PC-9 (cell line): ENCODE measurements at regions not wholly inside any gene's neighbourhood (a gene's known extent, or its start where the extent isn't known, plus 50 kb on each side); places are given as distances from the start of the nearest gene placed in this dataset.

ENCODE experiments used
- EZH2 ChIP-seq: fragments of 200-600 bp; sonication (generic); IDR thresholded peaks from 2 replicates; pipeline ENCODE4 v1.8.0; 2017; ENCODE audit warnings: antibody characterized with exemption, low read depth
- TF ChIP-seq, protein P1 (sequence below): fragments of 200-600 bp; sonication (generic); conservative IDR thresholded peaks from 2 replicates; pipeline ENCODE4 v1.6.1; 2017; ENCODE audit warnings: mixed run types, antibody characterized with exemption, mild to moderate bottlenecking, moderate library complexity

DNA sequence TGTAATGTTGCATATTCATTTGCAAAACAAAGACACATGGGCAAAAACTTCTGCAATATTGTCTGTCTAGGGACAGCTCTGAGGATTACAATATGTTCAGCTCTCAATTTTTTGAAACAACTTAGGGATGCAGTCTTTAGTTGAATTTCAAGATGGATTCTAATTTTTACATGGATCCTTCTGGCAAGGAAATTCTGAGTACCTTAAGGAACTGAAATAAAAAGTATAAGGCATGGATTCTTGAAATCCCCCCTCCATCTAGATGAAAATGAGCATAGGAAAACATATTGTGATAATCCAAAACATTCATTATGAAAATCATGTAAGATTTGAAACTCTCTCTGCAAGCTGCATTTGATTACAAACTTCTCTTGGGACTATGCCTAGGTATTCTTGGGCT is 568.6 kb downstream of the CETN3 start:
- TF ChIP-seq, protein P1, sequence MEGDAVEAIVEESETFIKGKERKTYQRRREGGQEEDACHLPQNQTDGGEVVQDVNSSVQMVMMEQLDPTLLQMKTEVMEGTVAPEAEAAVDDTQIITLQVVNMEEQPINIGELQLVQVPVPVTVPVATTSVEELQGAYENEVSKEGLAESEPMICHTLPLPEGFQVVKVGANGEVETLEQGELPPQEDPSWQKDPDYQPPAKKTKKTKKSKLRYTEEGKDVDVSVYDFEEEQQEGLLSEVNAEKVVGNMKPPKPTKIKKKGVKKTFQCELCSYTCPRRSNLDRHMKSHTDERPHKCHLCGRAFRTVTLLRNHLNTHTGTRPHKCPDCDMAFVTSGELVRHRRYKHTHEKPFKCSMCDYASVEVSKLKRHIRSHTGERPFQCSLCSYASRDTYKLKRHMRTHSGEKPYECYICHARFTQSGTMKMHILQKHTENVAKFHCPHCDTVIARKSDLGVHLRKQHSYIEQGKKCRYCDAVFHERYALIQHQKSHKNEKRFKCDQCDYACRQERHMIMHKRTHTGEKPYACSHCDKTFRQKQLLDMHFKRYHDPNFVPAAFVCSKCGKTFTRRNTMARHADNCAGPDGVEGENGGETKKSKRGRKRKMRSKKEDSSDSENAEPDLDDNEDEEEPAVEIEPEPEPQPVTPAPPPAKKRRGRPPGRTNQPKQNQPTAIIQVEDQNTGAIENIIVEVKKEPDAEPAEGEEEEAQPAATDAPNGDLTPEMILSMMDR = no peak
- no peak for TF ChIP-seq EZH2
